Mesenchymal stem cell (in vitro differentiated cells and primary cell): ENCODE measurements at regions not wholly inside any gene's neighbourhood (a gene's known extent, or its start where the extent isn't known, plus 50 kb on each side); places are given as distances from the start of the nearest gene placed in this dataset.
A peak's percentile ranks its signal among the peaks of the same experiment; 100 is the strongest.

Experiments used
- DNase-seq: peaks from one replicate; pipeline ENCODE4 v3.0.0-alpha.2; 2013
- H2AFZ ChIP-seq: one replicate; pipeline ENCODE4 v1.6.1; 2013; ENCODE audit warnings: low read depth, mild to moderate bottlenecking, control low read depth, inconsistent platforms, low read length, moderate library complexity
- H2AK5ac ChIP-seq: 2 replicates; pipeline ENCODE4 v1.6.1; 2013; ENCODE audit warnings: low read length, moderate library complexity, mild to moderate bottlenecking, inconsistent platforms; ENCODE audit not compliant: severe bottlenecking
- H2BK120ac ChIP-seq: one replicate; pipeline ENCODE4 v1.6.1; 2013; ENCODE audit warnings: low read depth, mild to moderate bottlenecking, inconsistent platforms, low read length, moderate library complexity
- H2BK12ac ChIP-seq, 2 experiments: one replicate each; pipeline ENCODE4 v1.6.1; 2013; ENCODE audit warnings: inconsistent platforms in 2 of 2, low read length in 2 of 2, mild to moderate bottlenecking in 2 of 2, moderate library complexity in 2 of 2, control low read depth in 1 of 2
- H2BK15ac ChIP-seq: one replicate; pipeline ENCODE4 v1.6.1; 2013; ENCODE audit warnings: mild to moderate bottlenecking, low read depth, inconsistent platforms; ENCODE audit not compliant: poor library complexity, severe bottlenecking
- H2BK5ac ChIP-seq: 2 replicates; pipeline ENCODE4 v1.6.1; 2013; ENCODE audit warnings: low read depth, mild to moderate bottlenecking, low read length, control low read depth, inconsistent platforms; ENCODE audit not compliant: poor library complexity, severe bottlenecking
- H3K14ac ChIP-seq, 2 experiments: one replicate each; pipeline ENCODE4 v1.6.1; 2013; ENCODE audit warnings: inconsistent platforms in 2 of 2, low read length in 2 of 2, control low read depth in 1 of 2, mild to moderate bottlenecking in 1 of 2, moderate library complexity in 1 of 2
- H3K18ac ChIP-seq, 2 experiments: one replicate each; pipeline ENCODE4 v1.6.1; 2013; ENCODE audit warnings: inconsistent platforms in 2 of 2, low read length in 2 of 2, control low read depth in 1 of 2, low read depth in 1 of 2, mild to moderate bottlenecking in 1 of 2
- H3K23ac ChIP-seq, 2 experiments: one replicate each; pipeline ENCODE4 v1.6.1; 2013; ENCODE audit warnings: inconsistent platforms in 2 of 2, low read length in 2 of 2, mild to moderate bottlenecking in 2 of 2, moderate library complexity in 2 of 2, control low read depth in 1 of 2
- H3K27ac ChIP-seq: 2 replicates; pipeline ENCODE4 v1.5.1; 2013; ENCODE audit warnings: mild to moderate bottlenecking, moderate library complexity, low read length, control low read depth, inconsistent platforms; ENCODE audit not compliant: poor library complexity, severe bottlenecking
- H3K27me3 ChIP-seq, 2 experiments: 2 replicates each; pipeline versions ENCODE4 v1.6.1 to v1.7.0; 2013; ENCODE audit warnings: low read length in 2 of 2, mild to moderate bottlenecking in 2 of 2, moderate library complexity in 2 of 2, control low read depth in 1 of 2, inconsistent platforms in 1 of 2; ENCODE audit not compliant: control insufficient read depth in 1 of 2, insufficient read depth in 1 of 2
- H3K36me3 ChIP-seq, 2 experiments: 2 replicates each; pipeline versions ENCODE4 v1.6.1 to v1.7.0; 2013; ENCODE audit warnings: low read length in 2 of 2, control low read depth in 1 of 2, inconsistent platforms in 1 of 2, low read depth in 1 of 2, mild to moderate bottlenecking in 1 of 2; ENCODE audit not compliant: insufficient read depth in 2 of 2, control insufficient read depth in 1 of 2
- H3K4ac ChIP-seq, 2 experiments: one replicate each; pipeline ENCODE4 v1.6.1; 2013; ENCODE audit warnings: inconsistent platforms in 2 of 2, low read length in 2 of 2, mild to moderate bottlenecking in 2 of 2, moderate library complexity in 2 of 2, control low read depth in 1 of 2, low read depth in 1 of 2
- H3K4me1 ChIP-seq: 2 replicates; pipeline ENCODE4 v1.6.1; 2013; ENCODE audit warnings: low read depth, low read length, control low read depth; ENCODE audit not compliant: control insufficient read depth, insufficient read depth
- H3K4me2 ChIP-seq: 2 replicates; pipeline ENCODE4 v1.6.1; 2013; ENCODE audit warnings: low read length, mild to moderate bottlenecking, inconsistent platforms; ENCODE audit not compliant: poor library complexity, severe bottlenecking
- H3K4me3 ChIP-seq, 2 experiments: 2 replicates each; pipeline versions ENCODE4 v1.5.1 to v1.7.0; 2013; ENCODE audit warnings: low read length in 2 of 2, mild to moderate bottlenecking in 2 of 2, control low read depth in 1 of 2, low read depth in 1 of 2; ENCODE audit not compliant: insufficient read depth in 1 of 2
- H3K79me1 ChIP-seq: replicated peaks from 2 replicates; pipeline ENCODE4 v1.6.1; 2013; ENCODE audit warnings: mild to moderate bottlenecking, control low read depth, low read length, inconsistent platforms; ENCODE audit not compliant: poor library complexity, severe bottlenecking
- H3K9ac ChIP-seq: 2 replicates; pipeline ENCODE4 v1.7.0; 2013; ENCODE audit warnings: mild to moderate bottlenecking, low read length, moderate library complexity
- H3K9me3 ChIP-seq: 2 replicates; pipeline ENCODE4 v1.7.0; 2013; ENCODE audit warnings: mild to moderate bottlenecking, low read length; ENCODE audit not compliant: control insufficient read depth
- H4K8ac ChIP-seq: one replicate; pipeline ENCODE4 v1.6.1; 2013; ENCODE audit warnings: inconsistent platforms, mild to moderate bottlenecking, low read length, moderate library complexity
- H4K91ac ChIP-seq: one replicate; pipeline ENCODE4 v1.6.1; 2013; ENCODE audit warnings: mild to moderate bottlenecking, low read length, inconsistent platforms
- WGBS: methylation state at CpG from one replicate; pipeline ENCODE4 v1.1.7; 2013; ENCODE audit warnings: mixed read lengths; 5-methylcytosine and 5-hydroxymethylcytosine counted together

DNA sequence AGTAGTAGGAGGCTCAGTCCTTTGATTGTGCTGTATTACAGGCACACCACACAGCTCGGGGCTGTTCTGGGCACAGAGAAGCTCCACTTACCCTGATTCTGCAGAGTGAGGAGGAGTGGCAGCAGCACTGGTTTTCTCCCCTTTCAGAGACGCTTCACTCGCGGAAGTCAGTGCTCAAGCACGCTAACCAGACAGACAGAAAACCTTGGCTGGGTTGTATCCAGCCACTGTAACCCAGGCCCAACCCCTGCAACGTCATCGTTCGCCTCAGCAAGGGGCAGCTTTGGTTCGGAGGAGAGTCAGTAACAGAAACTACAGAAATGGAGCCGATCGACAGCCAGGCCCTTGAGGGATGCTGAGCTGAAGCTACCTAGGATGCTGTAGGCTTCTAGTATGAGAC lies 171.0 kb downstream of the SLC16A9 start:
- H2BK12ac ChIP-seq = peak overlapping the region; percentile 43 to 79
- no peak overlapping the region for H3K4ac ChIP-seq
- H3K14ac ChIP-seq = no peak overlapping the region
- DNase-seq = no peak
- no peak overlapping the region for H3K4me3 ChIP-seq
- no peak overlapping the region for H3K4me2 ChIP-seq
- no peak overlapping the region for H2BK15ac ChIP-seq
- H3K23ac ChIP-seq = no peak overlapping the region
- H2AK5ac ChIP-seq = no peak overlapping the region
- H3K9ac ChIP-seq = no peak overlapping the region
- H3K4me1 ChIP-seq = peaks cover 2% of the 10 kb centered on the region
- peak overlapping the region in 1 of 2 experiments; percentile 81 for H3K18ac ChIP-seq
- H2AFZ ChIP-seq = no peak overlapping the region
- peak overlapping the region; percentile 35 for H4K91ac ChIP-seq
- H3K27me3 ChIP-seq = no peaks in the 10 kb centered on the region
- H3K27ac ChIP-seq = no peak overlapping the region
- peak overlapping the region; percentile 19 for H2BK120ac ChIP-seq
- no peaks in the 10 kb centered on the region for H3K36me3 ChIP-seq
- H3K9me3 ChIP-seq = no peaks in the 10 kb centered on the region
- no peaks in the 10 kb centered on the region for H3K79me1 ChIP-seq
- H4K8ac ChIP-seq = peak overlapping the region; percentile 27
- WGBS = 93% methylated on average over 11 of the region's 11 CpGs
- no peak overlapping the region for H2BK5ac ChIP-seq

DNA sequence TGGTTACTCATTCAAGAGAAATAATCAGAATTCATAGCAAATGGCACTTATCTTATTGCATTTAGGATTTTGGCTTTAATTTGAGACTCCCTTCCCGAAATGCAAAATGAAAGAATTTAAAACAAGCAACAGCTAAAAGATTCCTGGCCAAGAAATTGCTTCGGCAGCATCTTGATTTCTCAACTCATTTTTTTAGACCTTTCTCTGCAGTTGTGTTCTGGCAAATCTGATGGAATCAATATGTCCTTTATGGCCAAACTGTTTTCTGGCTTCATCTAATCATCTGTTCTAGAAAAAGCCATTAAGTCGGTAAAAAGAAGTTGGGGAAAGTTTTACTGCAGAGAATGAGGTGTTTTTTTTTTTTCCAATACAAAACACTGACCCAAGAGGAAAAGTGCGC lies 172.1 kb downstream of the SLC16A9 start:
- no peak overlapping the region for H2AK5ac ChIP-seq
- no peak overlapping the region for H4K8ac ChIP-seq
- DNase-seq = peak; percentile 12
- WGBS = 85% methylated on average over 4 of the region's 4 CpGs
- no peaks in the 10 kb centered on the region for H3K79me1 ChIP-seq
- no peak overlapping the region for H4K91ac ChIP-seq
- H2BK5ac ChIP-seq = no peak overlapping the region
- no peaks in the 10 kb centered on the region for H3K27me3 ChIP-seq
- peak overlapping the region; percentile 86 for H3K9ac ChIP-seq
- no peak overlapping the region for H3K23ac ChIP-seq
- no peaks in the 10 kb centered on the region for H3K9me3 ChIP-seq
- no peak overlapping the region for H2BK120ac ChIP-seq
- peaks cover 2% of the 10 kb centered on the region for H3K4me1 ChIP-seq
- no peak overlapping the region for H2AFZ ChIP-seq
- H3K4me3 ChIP-seq = peak overlapping the region in 1 of 2 experiments; percentile 15
- no peak overlapping the region for H3K27ac ChIP-seq
- no peak overlapping the region for H2BK12ac ChIP-seq
- H2BK15ac ChIP-seq = no peak overlapping the region
- H3K14ac ChIP-seq = no peak overlapping the region
- H3K18ac ChIP-seq = no peak overlapping the region
- no peak overlapping the region for H3K4ac ChIP-seq
- H3K36me3 ChIP-seq = no peaks in the 10 kb centered on the region
- H3K4me2 ChIP-seq = no peak overlapping the region

GRCh38 chr10:59536167-59537014 lies 173.3 kb downstream of the SLC16A9 start:
- Histone ChIP-seq H3K4me3 (peak overlapping the region in 1 of 2 experiments; percentile 23), H3K36me3 (no peaks in the 10 kb centered on the region), H4K8ac (peak overlapping the region; percentile 57), H3K79me1 (no peaks in the 10 kb centered on the region), H3K27ac (no peak overlapping the region), H3K23ac (no peak overlapping the region), H3K4me1 (peaks cover 2% of the 10 kb centered on the region), H3K18ac (no peak overlapping the region), H2BK120ac (no peak overlapping the region), H2BK15ac (no peak overlapping the region), H2BK5ac (no peak overlapping the region), H3K27me3 (no peaks in the 10 kb centered on the region), H3K9me3 (no peaks in the 10 kb centered on the region), H3K9ac (peak overlapping the region; percentile 86), H2BK12ac (no peak overlapping the region), H3K14ac (no peak overlapping the region), H3K4ac (no peak overlapping the region), H2AK5ac (no peak overlapping the region), H3K4me2 (no peak overlapping the region), H4K91ac (peak overlapping the region; percentile 64), H2AFZ (no peak overlapping the region)
- 3% methylated on average over 3 of the region's 4 CpGs for WGBS
- DNase-seq = peak; percentile 94

- no peaks in the 10 kb centered on the region for H3K79me1 ChIP-seq
- H3K4ac ChIP-seq = no peak overlapping the region
- no peak overlapping the region for H2AFZ ChIP-seq
- no peak overlapping the region for H3K4me3 ChIP-seq
- H3K27ac ChIP-seq = no peak overlapping the region
- H3K27me3 ChIP-seq = no peaks in the 10 kb centered on the region
- H2BK12ac ChIP-seq = no peak overlapping the region
- H3K9me3 ChIP-seq = no peaks in the 10 kb centered on the region
- H3K9ac ChIP-seq = no peak overlapping the region
- no peak overlapping the region for H2AK5ac ChIP-seq
- H2BK15ac ChIP-seq = no peak overlapping the region
- H4K91ac ChIP-seq = no peak overlapping the region
- H3K18ac ChIP-seq = no peak overlapping the region
- H3K4me1 ChIP-seq = no peaks in the 10 kb centered on the region
- H3K4me2 ChIP-seq = no peak overlapping the region
- no peak overlapping the region for H3K14ac ChIP-seq
- no peaks in the 10 kb centered on the region for H3K36me3 ChIP-seq
- 52% methylated on average over 1 of the region's 1 CpG for WGBS
- no peak overlapping the region for H2BK120ac ChIP-seq
- DNase-seq = no peak
- no peak overlapping the region for H3K23ac ChIP-seq
- no peak overlapping the region for H4K8ac ChIP-seq
- no peak overlapping the region for H2BK5ac ChIP-seq
Measured at GRCh38 chr10:59524348-59524747, 162.0 kb upstream of the FAM13C start.
